ENCODE measurements at regions not wholly inside any gene's neighbourhood (a gene's known extent, or its start where the extent isn't known, plus 50 kb on each side); places are given as distances from the start of the nearest gene placed in this dataset.
A peak's percentile ranks its signal among the peaks of the same experiment; 100 is the strongest.
"Not testable (repeated sequence)": the region's sequence is repeated elsewhere in the genome, so short reads cannot be mapped to it uniquely, and the experiment has no call there.

DNA sequence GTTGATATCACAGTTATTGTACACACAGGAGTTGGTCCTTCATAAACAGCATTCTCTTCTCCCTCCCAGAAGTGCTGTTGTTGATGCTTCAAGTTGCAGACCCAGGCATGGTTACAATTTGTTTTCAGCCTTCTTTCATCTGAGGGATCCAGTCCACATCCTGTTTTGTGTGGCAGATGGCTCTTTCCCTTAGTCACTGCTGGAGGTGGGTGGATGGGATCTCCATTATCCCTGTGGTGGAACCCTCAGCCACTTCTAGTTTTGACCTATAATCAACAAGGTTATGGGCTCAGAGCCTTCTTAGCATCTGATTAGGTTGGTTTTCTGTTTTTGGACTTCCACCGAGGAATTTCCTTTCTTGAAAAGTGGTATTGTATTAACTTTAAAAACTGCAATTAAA is 214.2 kb downstream of the SH2D4B start:
- no peak for DNase-seq

DNA sequence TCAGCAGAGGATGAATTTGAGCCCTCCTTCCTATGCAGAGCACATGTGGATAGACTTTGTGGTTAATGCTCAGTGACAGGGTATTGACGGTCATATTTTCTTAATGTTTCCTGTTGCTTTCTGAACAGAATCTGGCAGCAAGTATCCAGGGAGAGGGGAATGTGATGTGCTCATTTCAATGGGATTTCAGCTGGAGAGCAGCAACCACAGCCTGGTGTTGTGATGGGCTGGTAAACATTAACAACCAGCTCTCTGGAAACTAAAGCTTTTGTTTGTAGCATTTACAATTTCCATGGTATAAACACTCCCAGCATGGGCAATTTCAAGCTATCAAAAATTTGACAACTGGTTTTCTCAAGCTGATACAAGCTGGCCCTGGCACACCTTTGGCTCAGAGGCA is 215.9 kb downstream of the SH2D4B start:
- no peak for DNase-seq

DNA sequence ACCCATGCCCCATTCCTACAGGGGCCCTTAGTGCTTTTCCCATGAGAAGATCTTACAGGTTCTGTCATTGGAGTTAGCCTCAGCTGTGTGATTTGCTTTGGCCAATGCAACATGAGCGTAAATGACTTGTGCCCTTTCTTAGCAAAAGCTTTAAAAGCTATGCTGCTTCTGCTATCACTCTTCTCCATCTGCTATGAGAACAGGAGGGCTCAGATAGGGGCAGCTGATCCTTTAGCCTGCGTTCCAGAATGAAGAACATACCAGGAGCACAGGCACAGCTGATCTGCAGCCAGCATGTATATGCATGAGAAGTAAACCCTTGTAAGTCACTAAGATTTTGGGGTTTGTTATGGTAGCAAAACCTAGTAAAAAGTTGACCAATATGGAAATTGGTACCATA is 218.2 kb downstream of the SH2D4B start:
- DNase-seq, result no peak

DNA sequence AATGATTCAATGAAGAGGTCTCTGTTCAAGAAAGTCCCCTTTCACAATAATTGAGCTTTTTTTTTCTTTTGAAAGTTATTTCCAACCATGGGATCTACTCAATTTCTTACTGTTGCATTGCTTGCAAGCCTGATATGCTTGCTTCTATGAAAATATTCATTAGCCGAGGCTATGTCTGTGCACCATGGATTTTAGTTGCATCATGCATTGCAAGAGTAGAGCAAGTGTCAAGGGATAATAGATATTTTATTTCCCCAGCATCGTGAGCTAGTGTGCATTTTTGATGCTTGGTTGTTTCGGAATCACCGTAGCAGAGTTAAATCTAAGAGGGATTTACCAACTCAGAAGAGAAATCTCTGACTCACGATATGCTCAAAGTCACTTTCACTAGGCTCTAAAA is 222.0 kb downstream of the SH2D4B start:
- no peak for DNase-seq

DNA sequence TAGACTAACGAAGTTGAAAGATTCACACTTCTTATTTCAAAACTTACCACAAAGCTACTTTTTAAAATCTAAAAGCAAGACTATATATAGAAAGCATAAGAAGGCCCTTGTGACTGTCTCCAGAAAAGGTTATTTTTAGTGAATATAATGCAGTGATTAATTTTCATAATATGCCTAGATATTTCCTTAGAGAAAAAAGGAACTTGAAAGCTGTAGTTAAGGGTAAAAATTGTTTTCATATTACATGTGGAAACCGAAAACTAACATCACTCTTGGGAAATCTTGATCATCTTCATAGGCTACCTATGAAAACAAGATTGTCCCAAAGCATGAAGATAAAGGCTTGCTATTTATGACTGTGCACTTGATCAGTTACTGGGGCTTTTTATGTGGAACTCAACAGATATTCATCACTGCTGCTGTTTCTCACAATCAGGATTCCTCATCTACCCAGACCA is 223.2 kb downstream of the SH2D4B start:
- no peak for DNase-seq

DNA sequence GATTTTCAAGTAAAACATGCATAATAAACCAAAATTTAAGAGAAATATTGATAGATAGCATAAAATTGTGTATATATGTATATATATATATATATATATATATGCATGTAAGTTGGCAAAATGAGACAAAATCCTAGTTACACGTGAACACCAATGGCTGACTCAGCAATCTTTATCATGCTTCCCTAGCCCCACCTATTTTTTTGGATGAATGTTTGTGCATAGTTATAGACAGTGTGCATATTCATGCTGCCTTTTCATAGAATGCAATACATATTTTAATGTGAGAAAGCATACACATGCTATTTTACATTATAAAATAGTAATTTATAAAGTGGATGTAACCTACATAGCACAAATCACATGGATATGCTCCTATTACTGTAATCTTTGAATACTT is 230.3 kb downstream of the SH2D4B start:
- no peak for DNase-seq

DNA sequence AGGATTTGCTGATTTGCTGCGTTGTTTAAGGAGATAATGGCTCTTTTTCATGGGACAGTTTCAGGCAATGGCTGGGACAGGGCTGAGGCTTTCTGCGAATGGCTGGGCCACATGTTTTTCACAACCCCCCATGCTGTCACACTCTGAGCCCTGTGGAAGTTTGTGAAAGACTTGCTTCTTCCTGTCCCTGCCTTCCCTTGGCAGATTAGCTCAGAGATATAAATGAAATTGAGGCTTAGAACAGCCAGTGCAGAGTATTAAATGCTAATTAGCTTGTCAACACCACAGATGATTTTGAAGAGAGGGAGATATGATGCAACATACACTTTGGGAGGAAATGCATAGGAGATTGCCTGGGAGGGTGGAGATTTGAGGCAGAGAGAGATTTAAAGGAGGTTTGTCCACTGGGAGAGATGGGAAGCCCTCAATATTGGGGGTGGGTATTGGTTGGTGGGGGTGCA is 232.0 kb downstream of the SH2D4B start:
- DNase-seq, result no peak

DNA sequence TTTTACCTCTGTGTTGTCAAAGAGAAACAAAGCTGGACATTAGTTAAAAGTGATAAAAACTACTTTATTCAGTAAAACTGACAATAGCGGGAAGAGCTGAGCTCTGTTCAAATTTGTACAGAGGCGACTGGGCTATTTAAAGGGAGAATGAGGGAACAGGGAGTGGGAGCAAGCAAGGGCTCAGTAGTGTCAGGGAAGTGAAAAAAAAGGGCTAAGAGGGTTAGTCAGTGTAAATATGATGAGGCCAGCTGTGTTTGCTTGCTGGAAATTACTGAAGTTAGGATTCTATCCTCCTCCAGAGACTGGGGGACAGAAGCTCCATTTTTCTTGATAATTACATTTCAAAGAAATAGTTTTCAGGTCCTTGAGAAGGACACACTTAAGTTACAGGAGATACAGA is 232.5 kb downstream of the SH2D4B start:
- DNase-seq, result no peak

DNA sequence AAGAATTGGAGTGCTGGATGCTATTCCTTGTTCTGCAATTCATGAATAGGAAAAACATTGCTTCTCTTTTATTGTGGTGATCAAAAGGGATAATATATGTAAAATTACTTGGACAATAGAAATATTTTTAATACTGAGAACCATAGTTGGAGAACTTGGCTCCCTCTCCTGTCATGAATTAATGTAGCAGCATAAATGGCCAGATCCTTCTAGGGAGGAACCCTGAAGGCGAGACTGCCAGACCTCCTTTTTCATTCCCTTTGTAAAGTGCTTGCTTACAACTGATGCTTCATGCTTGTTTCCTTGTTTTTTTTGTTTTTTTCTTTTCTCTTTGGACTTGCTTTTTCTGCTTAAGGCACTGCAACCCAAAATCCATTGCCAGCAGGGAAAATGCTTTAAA is 233.6 kb downstream of the SH2D4B start:
- DNase-seq, result no peak

DNA sequence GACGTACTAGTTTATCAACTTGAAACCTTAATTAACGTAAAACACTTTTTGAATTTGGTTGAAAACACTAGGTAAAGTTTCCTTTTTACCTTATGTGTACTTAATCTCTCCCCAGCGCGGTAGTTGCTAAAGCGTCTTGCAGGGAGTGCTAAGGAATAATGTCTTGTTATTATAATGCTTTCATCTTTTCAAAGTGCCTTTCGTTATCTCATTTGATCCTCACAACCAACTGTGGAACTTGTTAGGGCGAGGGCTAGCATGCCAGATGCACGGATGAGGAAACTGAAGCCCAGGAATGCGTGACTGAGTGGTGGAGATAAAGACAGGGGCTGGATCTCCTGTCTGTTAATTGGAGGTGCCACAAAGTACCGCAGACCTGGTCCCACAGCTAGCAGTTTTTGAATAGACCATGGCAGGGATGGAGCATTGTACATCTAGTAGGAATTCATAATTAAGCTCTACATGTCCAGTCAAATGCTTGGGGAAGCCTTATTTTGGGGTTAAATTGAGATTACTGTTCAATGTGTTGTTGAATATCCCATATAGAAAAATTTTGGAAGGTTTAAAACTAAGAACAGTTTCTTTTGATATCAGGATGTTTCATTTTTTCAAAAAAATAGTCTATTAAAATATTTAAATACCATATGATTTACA is 234.3 kb downstream of the SH2D4B start:
- peak; percentile 1 for DNase-seq

DNA sequence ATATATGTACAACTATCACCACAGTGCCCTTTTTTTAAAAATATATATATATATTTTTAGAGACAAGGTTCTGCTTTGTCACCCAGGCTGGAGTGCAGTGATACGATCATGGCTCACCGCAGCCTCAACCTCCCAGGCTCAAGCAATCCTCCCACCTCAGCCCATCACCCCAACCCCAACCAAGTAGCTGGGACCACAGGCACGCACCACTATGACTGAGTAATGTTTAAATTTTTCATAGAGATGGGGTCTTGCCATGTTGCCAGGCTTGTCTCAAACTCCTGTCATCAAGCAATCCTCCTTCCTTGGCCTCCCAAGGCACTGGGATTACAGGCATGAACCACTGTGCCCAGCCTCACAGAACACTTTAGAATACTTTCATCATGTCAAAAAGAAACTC is 234.9 kb downstream of the SH2D4B start:
- DNase-seq, result no peak

DNA sequence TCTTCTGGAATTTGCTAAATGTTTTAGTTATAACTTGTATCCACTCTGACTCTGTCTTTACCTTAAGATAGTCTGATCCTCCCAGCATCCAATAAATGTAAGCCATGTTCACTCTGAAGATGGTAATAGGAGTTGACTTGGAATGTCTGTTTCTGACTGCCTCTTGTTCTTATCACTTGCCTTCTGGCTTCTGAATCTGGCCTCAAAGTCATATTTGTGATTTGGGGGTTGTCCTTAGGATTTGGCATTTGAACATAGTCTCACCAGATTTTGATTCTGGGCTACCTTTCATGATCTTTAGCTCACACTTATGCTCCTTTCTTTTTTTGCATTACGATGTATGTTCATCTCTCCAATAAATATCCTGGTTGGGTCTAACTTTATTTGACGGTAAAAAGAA is 247.0 kb downstream of the SH2D4B start:
- DNase-seq, result no peak

DNA sequence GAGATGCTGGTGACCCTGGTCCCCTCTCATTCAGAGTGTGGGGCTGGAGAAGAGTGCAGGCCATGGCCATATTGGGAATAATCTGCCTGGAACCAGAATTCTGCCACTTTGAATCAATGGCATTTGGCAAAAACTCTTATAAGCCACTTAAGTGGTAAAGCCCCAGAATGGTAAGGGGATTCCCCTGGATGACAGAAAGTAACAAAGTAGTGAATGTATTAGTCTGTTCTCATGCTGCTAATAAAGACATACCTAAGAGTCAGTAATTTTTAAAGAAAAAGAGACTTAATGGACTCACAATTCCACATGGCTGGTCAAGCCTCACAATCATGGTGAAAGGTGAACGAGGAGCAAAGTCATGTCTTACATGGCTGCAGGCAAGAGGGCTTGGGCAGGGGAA is 248.6 kb downstream of the SH2D4B start:
- no peak for DNase-seq

DNA sequence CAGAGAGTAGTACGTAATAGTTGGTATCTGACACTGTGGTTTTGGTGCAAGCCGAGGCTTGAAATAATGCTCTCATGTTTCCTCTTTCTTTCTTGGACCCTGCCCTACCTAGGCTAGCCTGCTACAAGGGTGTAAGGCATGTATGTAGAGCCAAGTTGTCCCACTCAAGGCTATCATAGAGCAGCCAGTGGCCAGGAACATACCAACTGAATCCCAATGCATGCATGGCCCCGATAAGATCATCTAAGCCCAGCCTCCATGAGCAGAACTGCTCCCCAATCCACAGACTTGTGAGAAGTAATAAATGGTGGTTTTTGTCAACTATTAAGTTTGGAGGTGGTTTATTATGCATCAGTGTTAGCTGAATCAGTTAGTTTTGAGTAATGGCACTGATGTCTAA is 250.2 kb downstream of the SH2D4B start:
- DNase-seq, result no peak

DNA sequence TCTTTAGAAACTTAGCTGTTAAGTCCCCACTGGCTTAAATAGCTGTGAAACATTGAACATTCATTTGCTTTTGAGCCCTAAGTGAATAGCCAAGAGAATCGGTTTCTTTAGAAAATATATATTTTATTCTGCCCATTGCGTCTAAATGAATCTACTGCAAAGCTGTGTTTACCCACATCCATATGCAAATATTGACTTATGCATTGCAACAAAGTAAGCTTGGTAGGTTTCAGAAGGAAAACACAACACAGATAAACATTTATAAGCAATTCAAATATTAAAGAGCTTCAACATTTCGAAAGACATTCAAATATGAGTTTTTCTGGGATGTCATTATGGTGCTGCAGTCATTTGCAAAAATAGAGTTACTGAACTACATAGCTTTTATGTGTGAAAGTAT is 257.3 kb downstream of the SH2D4B start:
- DNase-seq, result no peak

DNA sequence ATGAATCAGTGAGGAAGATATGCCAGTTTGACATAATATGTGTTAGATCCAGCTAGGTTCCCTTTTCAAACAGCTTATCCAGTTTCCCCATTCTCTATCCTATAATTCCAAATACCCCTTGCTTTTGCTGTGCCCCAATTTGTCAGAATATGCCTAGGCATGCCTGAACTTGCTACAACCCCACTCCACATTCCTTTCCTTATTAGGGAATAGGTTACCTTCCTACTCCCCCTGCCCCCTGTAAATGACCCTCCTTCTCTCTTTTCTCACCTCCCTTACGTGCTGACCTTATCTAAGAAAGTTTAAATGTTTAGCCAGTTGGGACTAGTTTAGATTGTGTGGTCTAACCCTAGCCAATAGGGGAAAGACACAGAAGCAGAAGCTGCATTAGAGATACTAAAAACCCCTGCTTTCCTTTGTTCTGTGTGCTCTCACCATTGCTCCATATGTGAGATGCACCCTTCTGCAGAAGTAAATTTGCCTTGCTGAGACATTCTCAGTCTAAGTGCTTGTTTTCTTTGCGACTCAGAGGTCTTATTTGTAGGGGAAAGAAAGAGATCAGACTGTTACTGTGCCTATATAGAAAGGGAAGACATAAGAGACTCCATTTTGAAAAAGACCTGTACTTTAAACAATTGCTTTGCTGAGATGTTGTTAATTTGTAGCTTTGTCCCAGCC is 267.8 kb downstream of the SH2D4B start:
- no peak for DNase-seq

DNA sequence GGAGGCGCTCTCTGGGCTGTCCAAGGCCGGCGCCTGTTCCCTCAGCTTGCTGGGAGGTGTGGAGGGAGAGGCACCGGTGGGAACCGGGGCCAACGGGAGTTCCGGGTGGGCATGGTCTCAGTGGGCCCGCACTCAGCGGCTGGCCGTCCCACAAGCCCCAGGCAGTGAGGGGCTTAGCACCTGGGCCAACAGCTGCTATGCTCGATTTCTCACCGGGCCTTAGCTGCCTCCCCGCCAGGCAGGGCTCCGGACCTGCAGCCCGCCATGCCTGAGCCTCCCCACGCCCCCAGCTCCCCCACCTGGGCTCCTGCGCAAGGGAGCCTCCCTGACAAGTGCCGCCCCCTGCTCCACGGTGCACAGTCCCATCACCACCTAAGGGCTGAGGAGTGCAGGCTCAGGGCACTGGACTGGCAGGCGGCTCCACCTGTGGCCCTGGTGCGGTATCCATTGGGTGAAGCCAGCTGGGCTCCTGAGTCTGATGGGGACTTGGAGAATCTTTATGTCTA is 276.5 kb downstream of the SH2D4B start:
- DNase-seq, result no peak

DNA sequence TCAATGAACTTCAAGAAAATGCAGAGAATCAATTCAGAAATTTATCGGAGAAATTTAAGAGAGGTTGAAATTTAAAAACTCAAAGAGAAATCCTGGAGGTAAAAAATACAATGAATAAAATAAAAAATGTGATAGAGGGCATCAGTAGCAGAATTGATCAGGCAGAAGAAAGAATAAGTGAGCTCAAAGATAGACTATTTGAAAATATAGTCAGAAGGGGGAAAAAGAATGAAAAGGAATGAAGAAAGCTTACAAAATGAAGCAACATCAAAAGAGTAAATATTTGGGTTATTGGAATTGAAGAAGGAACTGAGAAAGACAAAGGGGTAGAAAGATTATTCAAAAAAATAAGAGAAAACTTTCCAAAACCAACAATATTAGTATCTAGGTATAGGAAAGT is 291.4 kb downstream of the SH2D4B start:
- DNase-seq, result no peak

DNA sequence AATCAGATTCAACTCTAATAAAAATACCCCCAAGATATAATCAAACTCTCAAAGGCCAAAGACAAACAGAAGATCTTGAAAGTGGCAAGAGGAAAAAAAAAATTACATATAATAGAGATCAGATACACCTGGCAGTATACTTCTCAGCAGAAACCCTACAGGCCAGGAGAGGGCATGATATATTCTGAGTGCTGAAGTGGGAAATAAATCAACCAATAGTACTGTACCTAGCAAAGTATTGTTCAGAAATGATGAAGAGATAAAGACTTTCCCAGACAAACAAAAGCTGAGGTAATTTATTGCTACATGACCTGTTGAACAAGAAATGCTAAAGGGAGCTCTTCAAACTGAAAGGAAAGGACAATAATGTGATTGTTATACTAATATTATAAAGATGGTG is 291.9 kb downstream of the SH2D4B start:
- no peak for DNase-seq

DNA sequence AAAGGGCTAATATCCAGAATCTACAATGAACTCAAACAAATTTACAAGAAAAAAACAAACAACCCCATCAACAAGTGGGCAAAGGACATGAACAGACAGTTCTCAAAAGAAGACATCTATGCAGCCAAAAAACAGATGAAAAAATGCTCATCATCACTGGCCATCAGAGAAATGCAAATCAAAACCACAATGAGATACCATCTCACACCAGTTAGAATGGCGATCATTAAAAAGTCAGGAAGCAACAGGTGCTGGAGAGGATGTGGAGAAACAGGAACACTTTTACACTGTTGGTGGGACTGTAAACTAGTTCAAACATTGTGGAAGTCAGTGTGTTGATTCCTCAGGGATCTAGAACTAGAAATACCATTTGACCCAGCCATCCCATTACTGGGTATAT is 295.0 kb downstream of the SH2D4B start:
- DNase-seq, result not testable (repeated sequence)

DNA sequence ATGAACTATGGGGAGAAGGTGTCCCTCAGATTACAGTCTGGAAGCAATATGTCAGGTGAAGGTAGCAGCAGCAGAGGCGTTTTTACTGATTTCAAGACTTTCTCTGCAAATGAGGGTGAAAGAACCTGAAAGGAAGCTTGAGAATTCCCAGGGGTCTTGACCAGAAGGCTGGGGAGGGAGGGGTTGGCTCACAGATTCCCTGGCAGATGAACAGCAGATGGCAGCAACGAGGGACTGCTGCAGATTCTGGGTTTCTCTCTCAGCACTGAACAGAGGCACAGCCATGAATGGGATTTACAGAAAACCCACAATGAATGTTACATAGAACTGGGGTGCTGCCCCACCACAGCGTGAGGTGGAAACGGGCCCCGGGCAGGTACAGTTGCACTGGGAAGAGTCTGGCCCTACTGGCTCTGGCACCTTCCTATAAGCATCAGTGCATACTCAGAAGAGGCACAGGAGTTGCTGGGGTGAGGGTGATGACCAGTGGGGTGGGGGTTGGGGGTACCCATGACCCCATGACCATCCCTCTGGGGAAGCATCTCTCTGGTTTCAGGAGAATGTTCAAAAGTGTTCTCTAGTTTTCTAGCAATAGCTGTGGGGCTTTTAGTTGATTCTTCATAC is 317.8 kb downstream of the SH2D4B start:
- DNase-seq, result peak; percentile 62

DNA sequence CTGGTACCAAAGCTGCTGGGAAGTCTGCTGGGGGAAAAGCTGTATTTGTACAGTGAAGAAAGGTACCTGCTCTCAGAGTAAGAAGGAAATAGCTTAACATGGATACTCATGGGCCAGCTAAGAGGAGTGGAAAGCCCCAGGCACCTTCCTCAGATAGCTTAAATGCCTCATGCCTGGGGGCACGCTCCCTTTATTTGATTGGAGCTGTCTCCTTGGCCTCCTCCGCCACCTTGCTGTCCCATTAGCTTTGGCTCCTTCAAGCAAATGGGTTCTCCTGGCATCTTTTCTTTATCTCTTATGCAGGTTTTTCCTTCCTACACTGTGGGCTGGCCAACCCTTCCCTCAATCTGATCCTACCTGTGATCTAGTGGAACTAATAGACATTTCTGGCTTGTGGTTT is 318.5 kb downstream of the SH2D4B start:
- no peak for DNase-seq

DNA sequence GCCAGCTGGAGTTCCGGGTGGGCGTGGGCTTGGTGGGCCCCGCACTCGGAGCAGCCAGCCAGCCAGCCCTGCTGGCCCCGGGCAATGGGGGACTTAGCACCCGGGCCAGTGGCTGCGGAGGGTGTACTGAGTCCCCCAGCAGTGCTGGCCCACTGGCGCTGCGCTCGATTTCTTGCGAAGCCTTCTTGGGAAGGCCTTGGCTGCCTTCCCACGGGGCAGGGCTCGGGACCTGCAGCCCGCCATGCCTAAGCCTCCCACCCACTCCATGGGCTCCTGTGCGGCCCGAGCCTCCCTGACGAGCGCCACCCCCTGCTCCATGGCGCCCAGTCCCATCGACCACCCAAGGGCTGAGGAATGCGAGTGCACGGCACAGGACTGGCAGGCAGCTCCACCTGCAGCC is 321.6 kb downstream of the SH2D4B start:
- not testable (repeated sequence) for DNase-seq

DNA sequence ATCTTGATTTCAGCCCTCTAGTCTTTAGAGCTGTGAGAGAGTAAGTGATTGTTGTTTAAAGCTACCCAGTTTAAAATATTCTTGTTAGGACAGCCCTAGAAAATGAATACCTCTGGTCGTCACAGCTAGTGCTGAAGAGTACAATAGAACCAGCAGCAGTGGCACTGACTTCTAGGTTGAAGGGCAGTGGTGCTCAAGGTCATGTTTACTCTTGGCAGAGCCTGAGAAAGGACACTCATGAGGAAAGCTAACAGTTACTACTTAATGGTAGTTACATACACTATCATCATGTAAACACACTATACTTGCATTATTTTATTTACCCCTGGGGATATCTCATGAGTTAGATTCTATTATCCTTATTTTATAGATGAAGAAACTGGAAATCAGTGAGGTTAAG is 323.0 kb downstream of the SH2D4B start:
- no peak for DNase-seq
